ENCODE measurements at regions not wholly inside any gene's neighbourhood (a gene's known extent, or its start where the extent isn't known, plus 50 kb on each side); places are given as distances from the start of the nearest gene placed in this dataset.
"Not testable (repeated sequence)": the region's sequence is repeated elsewhere in the genome, so short reads cannot be mapped to it uniquely, and the experiment has no call there.

DNA sequence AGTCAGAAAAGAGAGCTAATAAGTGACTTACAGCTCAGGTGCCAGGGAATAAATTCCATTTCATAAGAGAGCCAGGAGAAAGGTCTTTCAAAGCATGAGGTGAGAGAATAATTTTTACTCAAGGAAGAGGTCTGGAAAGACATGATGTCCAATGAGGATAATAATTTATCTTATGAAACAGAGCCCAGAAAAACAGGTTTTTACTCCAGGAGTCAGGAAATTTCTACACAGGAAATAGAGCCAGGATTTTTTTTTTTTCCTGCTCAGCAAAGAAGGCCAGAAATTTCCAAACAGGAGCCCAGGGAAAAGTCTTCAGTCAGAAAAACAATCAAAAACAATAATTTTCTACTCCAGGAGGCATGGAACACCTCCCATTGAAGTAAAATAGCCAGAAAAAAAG is 1185.7 kb upstream of the TSPY4 start:
- DNase-seq (ENCODE audit: low read depth) = no peak

DNA sequence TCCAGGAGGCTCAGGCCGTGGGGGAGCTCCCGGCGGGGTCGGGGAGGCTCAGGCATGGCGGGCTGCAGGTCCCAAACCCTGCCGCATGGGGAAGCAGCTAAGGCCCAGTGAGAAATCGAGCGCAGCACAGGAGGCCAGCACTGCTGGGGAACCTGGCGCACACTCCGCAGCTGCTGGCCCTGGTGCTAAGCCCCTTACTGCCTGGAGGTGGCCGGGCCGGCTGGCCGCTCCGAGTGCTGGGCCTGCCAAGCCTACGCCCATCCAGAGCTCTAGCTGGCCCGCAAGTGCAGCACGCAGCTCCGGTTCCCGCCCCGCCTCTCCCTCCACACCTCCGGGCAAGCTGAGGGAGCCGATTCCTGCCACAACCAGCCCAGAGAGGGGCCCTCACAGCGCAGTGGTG is 1208.7 kb upstream of the TSPY4 start:
- DNase-seq (ENCODE audit: low read depth) = no peak

GRCh38 chrY:8125907-8126571 is 1211.2 kb upstream of the TSPY4 start:
- DNase-seq (ENCODE audit: low read depth) = no peak

GRCh38 chrY:8121825-8122224 is 1210.3 kb upstream of the AMELY start:
- DNase-seq (ENCODE audit: low read depth) = no peak

DNA sequence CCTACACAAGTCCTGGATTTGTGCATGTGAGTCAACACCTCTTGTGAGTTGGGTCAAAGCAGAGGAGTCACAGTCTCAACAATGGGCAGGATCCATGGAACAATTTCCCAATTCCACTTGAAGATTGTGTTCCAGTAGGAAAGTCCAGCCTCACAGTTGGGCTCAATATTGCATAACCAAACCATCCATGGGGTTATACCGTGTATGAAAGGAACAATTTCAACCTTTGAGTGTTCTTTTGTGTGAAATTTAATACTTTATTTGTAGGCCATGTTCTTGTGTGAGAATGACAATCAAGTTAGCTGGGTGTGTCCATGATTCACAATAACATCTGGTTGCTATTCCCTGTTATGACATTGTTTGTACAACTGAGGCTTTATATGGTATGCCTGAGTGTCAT is 1182.9 kb upstream of the AMELY start:
- DNase-seq (ENCODE audit: low read depth) = no peak

- DNase-seq (ENCODE audit: low read depth) = no peak
Observed at GRCh38 chrY:8092926-8093325, 1181.4 kb upstream of the AMELY start.

DNA sequence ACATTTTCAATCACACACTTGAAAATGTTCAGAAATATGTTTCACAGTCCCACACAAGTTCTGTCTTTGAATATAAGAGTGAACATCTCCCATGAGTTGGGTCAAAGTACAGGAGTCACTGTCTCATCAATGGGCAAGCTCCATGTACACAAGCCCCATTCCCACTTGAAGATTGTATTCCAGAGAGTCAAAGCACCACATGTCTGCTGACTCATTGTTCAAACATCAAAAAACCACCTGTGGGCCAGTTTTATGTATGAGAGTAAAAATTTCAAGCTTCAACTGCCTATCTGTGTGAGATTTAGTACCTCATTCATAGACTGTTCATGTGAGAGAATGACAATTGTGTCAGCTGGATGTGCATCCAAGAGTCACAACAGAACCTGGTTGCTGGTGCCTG is 1174.4 kb upstream of the AMELY start:
- DNase-seq (ENCODE audit: low read depth) = no peak

- DNase-seq (ENCODE audit: low read depth) = no peak
Observed at GRCh38 chrY:8084192-8084591, 1172.6 kb upstream of the AMELY start.

DNA sequence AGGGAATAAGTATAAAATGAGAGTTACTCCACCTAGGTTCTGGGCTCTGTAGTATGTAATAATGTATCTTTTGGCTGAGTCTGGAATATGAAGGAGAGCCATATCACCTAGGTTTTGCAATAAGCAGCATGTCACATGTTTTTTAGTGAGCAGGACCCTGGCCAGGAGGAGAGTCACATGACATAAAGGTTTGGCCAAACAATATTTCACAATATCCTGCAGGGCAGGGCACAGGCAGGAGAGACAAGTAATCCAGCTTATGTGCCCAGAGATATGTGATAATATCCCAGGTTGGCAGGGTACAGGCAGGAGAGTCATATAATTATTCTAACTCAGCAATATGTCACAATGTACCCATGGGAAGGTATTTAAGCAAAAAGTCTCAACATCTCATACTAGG is 1169.6 kb upstream of the AMELY start:
- DNase-seq (ENCODE audit: low read depth) = no peak

- DNase-seq (ENCODE audit: low read depth) = no peak
Observed at GRCh38 chrY:8065220-8065619, 1153.7 kb upstream of the AMELY start.

DNA sequence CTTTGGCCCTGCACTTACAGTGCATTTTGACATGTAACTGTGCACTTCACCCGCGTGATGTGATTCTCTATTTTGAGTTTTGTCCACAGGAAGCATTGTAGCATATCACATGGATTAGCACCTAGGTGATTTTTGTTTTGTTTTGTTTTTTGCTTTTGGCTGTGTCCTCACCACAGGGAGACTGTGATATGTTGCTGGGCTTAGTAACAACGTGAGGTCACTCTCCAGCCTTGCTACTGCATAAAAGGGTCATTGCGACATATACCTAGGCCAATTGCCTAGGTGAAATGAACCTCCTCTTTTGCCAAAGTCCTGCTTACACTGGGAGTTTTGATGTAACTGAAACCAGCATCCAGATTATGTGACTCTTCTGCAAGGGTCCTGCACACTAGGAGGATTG is 1152.9 kb upstream of the AMELY start:
- no peak for DNase-seq (ENCODE audit: low read depth)

DNA sequence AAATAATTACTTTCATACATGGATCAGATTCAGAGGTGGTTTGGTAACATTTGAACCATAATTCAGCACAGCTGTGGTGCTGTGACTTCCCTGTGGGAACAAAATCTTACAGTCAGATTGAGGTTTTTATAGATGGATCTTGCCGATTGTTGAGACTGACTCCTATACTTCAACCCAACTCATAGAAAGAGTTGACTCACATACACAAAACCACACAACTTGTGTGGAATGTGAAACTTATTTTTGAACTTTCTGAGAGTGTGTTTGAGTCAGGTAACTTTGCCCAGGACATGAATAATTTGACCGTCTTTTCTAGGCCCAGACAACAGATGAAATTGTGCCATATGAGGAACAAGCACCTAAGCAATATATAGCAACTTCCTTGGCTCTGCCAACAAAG is 1152.4 kb upstream of the AMELY start:
- DNase-seq (ENCODE audit: low read depth) = no peak

DNA sequence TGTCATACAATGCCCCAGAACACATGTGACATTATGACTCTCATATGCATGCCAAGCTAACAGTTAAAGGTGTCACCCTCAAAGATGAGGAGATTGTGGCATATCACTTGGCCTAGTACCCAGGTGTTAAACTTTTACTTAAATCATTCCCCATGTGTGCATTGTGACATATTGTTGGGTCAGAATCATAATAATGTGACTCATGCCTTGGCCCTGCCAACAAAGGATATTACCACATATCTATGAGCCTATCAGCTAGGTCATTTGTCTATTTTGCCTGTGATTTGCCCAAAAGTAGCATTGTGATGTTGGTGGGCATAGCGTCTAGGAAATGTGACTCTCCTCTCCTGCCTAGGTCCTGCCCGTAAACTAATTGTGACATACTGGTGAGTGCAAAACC is 1147.1 kb upstream of the AMELY start:
- DNase-seq (ENCODE audit: low read depth) = no peak

- no peak for DNase-seq (ENCODE audit: low read depth)
Observed at GRCh38 chrY:8051340-8051739, 1139.8 kb upstream of the AMELY start.

DNA sequence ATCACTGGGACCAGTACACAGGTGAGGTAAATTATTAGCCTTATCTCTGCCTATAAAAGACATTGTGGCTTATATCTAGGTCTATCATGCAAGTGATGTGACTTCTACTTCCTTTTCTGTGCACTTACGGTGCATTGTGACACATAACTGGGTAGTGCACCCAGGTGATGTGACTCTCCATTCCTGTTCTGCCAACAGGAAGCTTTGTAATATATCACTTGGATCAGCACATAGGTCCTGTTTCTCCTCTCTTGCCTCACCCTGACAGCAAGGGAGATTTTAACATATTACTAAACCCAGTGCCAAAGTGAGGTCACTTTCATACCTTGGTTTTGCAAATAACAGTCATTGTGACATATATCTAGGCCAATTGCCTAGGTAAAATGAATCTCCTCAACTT is 1129.7 kb upstream of the AMELY start:
- DNase-seq (ENCODE audit: low read depth) = no peak

DNA sequence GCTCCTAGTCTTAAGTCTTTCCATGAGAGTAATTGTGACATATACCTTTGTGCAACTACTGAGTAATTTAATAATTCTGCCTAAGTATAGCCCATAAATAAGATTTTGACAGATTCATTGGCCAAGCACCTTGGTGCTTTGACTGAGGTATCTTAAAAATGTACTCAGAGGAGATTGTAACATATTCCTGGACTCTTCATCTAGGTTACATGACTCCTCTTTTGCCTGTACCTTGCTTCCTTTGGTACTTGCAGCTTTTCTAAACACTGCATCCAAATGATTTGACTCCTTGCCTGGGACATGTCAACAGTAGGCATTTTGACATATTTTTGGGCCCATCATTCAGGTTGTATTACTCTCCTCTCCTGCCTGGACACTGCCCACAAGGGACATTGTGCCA is 1125.0 kb upstream of the AMELY start:
- no peak for DNase-seq (ENCODE audit: low read depth)

- no peak for DNase-seq (ENCODE audit: low read depth)
Observed at GRCh38 chrY:8035653-8036052, 1124.1 kb upstream of the AMELY start.

DNA sequence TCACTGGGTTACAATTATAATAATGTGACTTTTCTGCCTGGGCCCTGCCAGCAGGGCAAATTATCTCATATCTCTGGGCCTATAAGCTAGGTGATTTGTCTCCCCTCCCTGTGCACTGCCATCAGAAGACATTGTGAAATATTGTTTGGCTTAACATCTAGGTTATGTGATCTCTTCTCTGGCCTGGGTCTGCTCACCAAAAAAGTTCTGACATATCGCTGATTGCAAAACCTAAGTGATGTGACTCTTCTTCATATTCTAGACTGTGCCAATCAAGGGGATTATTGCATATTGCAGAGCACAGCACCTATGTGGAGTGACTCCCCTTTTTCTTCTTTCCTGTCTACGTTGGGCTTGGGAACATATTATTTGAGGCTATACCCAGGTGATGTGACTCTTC is 1123.1 kb upstream of the AMELY start:
- no peak for DNase-seq (ENCODE audit: low read depth)

GRCh38 chrY:8033200-8033599 is 1121.6 kb upstream of the AMELY start:
- DNase-seq (ENCODE audit: low read depth) = peak; percentile 1

- no peak for DNase-seq (ENCODE audit: low read depth)
Observed at GRCh38 chrY:8020540-8020939, 1109.0 kb upstream of the AMELY start.

DNA sequence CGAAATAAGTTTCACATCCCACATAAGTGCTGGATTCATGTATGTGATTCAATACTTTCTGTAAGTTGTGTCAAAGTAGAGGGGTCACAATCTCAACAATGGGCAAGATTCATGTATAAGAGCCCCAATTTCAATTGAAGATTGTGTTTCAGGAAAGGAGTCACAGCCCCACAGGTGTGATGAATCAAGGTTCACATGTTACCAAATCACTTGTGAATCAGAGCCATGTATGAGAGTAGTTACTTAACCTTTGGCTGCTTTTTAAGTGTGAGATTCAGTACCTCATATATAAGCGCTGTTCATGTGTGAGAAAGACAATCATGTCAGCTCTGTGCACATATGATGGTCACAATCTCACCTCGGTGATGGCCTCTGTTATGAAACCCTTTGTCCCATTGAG is 1100.0 kb upstream of the AMELY start:
- DNase-seq (ENCODE audit: low read depth) = no peak

DNA sequence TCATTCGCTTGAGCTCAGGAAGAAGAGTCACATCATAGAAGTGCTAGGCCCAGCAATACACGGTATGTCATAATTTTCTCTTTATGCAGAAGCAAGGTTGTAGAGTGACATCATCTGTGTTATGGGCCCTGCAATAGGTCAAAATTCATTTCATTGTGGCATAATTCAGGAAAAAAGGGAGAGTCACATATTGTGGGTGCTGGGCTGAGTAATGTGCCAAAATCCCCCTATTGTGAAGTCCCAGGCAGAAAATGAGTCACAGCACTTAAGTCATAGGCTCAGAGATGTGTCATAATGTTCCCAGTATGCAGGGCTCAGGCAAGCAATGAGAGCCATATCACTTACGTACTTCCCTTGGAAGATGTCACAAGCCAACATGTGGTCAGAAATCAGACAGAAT is 1092.6 kb upstream of the AMELY start:
- peak; percentile 12 for DNase-seq (ENCODE audit: low read depth)

- no peak for DNase-seq (ENCODE audit: low read depth)
Observed at GRCh38 chrY:7996726-7997125, 1085.2 kb upstream of the AMELY start.

DNA sequence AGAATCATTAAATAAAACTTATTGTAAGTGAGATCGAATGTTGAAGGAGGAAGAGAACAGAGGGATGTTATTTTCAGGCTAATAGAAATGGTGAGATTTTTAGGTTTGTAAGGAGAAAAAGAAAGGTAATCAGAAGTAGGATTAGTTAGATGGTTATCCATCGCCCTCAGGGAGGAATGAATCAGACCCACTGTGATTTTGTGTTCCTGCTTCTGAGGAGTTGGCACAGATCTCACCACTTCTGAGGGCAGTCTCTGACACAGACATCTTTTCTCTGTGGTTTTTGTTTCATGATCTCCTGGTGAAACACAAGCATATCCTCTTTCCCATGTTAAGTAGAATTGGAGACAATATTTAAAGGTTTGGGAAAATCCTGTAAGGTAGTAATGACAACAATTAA is 1083.2 kb upstream of the AMELY start:
- DNase-seq (ENCODE audit: low read depth) = not testable (repeated sequence)

DNA sequence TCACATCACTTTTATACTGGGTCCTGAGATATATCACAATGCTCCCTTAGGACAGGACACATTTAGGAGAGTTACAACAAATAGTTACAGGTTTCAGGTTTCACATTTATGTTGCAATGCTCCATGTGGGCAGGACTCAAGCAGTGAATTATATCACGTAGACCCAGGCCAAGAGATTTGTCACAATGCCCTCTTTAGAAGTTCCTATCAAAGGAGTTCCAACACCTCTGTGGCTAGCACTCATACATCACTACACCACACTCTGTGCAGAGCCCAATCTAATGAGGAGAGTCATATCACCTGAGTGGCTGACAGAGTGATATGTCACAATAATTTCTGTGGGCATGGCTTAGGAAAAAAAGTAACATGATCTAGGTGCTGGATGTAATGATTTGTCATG is 1068.2 kb upstream of the AMELY start:
- DNase-seq (ENCODE audit: low read depth) = no peak

Measured in ELR (cell line).